ENCODE measurements at regions not wholly inside any gene's neighbourhood (a gene's known extent, or its start where the extent isn't known, plus 50 kb on each side); places are given as distances from the start of the nearest gene placed in this dataset.

DNA sequence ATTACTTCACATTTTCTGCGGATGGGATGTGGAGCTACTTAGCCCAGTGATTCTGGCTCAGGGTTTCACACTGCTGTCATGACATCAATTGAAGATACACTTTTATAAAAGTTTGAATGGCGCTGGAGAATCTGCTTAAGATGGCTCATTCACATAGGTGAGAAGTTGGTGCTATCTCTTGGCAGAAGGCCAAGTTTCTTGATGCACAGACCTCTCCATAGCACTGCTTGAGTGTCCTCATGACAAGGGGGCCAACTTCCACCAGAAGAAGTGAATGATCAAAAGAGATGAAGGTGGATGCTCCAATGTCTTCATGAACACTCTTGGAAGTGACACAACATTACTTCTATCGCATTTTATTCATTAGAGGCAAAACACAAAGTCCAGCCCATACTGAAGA, 403.7 kb upstream of the CCNG1 start:
- Histone ChIP-seq H3K27ac (ENCODE audit: low read length, poor library complexity, severe bottlenecking) (no peak overlapping the region), H2AFZ (ENCODE audit: low read depth, low read length) (no peak overlapping the region), H2BK15ac (ENCODE audit: low read depth, poor library complexity, severe bottlenecking) (no peak overlapping the region), H3K9ac (ENCODE audit: low read length) (no peak overlapping the region), H2BK12ac (ENCODE audit: low read length in 2 of 2) (no peak overlapping the region), H2AK5ac (ENCODE audit: low read length, severe bottlenecking) (no peak overlapping the region), H3K18ac (ENCODE audit: low read depth in 1 of 2, low read length in 2 of 2) (no peak overlapping the region), H3K4me2 (ENCODE audit: low read length, poor library complexity, severe bottlenecking) (no peak overlapping the region), H3K4ac (ENCODE audit: low read depth in 1 of 2, low read length in 2 of 2) (no peak overlapping the region), H3K4me3 (ENCODE audit: insufficient read depth in 1 of 2, low read depth in 1 of 2, low read length in 2 of 2) (no peak overlapping the region), H2BK120ac (ENCODE audit: low read depth, low read length) (no peak overlapping the region), H3K14ac (ENCODE audit: low read length in 2 of 2) (no peak overlapping the region), H3K4me1 (ENCODE audit: control insufficient read depth, insufficient read depth, low read depth, low read length) (no peaks in the 10 kb centered on the region), H3K36me3 (ENCODE audit: control insufficient read depth in 1 of 2, insufficient read depth in 2 of 2, low read depth in 1 of 2, low read length in 2 of 2) (no peaks in the 10 kb centered on the region), H3K9me3 (ENCODE audit: control insufficient read depth, low read length) (peaks cover 3% of the 10 kb centered on the region), H3K23ac (ENCODE audit: low read length in 2 of 2) (no peak overlapping the region), H3K27me3 (ENCODE audit: control insufficient read depth in 1 of 2, insufficient read depth in 1 of 2, low read length in 2 of 2) (no peaks in the 10 kb centered on the region), H2BK5ac (ENCODE audit: low read depth, low read length, poor library complexity, severe bottlenecking) (no peak overlapping the region), H4K91ac (ENCODE audit: low read length) (no peak overlapping the region), H3K79me1 (replicated peaks; ENCODE audit: low read length, poor library complexity, severe bottlenecking) (no peaks in the 10 kb centered on the region), H4K8ac (ENCODE audit: low read length) (no peak overlapping the region)
- WGBS, result 30% methylated on average over 3 of the region's 3 CpGs
- no peak for DNase-seq

DNA sequence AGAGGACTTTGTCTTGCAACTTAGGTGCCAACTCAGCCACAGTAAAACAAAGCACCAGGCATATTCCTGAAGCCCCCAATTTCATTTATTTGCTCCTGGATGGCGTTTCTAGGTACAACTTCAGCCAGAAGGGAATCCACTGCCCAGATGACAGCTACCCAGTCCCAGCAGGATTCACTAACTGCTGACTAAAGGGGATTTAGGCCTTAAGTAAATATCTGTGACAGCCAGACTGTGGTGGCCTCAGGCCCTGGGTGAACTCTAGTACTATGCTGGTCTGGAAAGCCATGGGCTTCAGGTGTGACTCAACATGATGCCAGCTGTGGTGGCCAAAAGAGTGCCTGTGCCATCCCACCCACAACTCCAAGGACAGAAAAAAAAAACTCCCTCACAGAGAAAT, 396.1 kb upstream of the CCNG1 start:
- no peak overlapping the region for H3K14ac ChIP-seq (ENCODE audit: low read length in 2 of 2)
- H3K27ac ChIP-seq (ENCODE audit: low read length, poor library complexity, severe bottlenecking), result no peak overlapping the region
- H4K91ac ChIP-seq (ENCODE audit: low read length), result no peak overlapping the region
- no peak overlapping the region for H2BK12ac ChIP-seq (ENCODE audit: low read length in 2 of 2)
- no peak overlapping the region for H3K4me2 ChIP-seq (ENCODE audit: low read length, poor library complexity, severe bottlenecking)
- H3K23ac ChIP-seq (ENCODE audit: low read length in 2 of 2), result no peak overlapping the region
- H3K27me3 ChIP-seq (ENCODE audit: control insufficient read depth in 1 of 2, insufficient read depth in 1 of 2, low read length in 2 of 2), result no peaks in the 10 kb centered on the region
- DNase-seq, result no peak
- no peak overlapping the region for H3K18ac ChIP-seq (ENCODE audit: low read depth in 1 of 2, low read length in 2 of 2)
- H3K9me3 ChIP-seq (ENCODE audit: control insufficient read depth, low read length), result peaks cover 14% of the 10 kb centered on the region
- no peaks in the 10 kb centered on the region for H3K4me1 ChIP-seq (ENCODE audit: control insufficient read depth, insufficient read depth, low read depth, low read length)
- no peak overlapping the region for H2BK15ac ChIP-seq (ENCODE audit: low read depth, poor library complexity, severe bottlenecking)
- no peak overlapping the region for H3K9ac ChIP-seq (ENCODE audit: low read length)
- no peak overlapping the region for H2AFZ ChIP-seq (ENCODE audit: low read depth, low read length)
- no peaks in the 10 kb centered on the region for H3K79me1 ChIP-seq (replicated peaks; ENCODE audit: low read length, poor library complexity, severe bottlenecking)
- H3K4me3 ChIP-seq (ENCODE audit: insufficient read depth in 1 of 2, low read depth in 1 of 2, low read length in 2 of 2), result no peak overlapping the region
- no peak overlapping the region for H3K4ac ChIP-seq (ENCODE audit: low read depth in 1 of 2, low read length in 2 of 2)
- no peak overlapping the region for H4K8ac ChIP-seq (ENCODE audit: low read length)
- 33% methylated on average over 1 of the region's 1 CpG for WGBS
- H2BK120ac ChIP-seq (ENCODE audit: low read depth, low read length), result no peak overlapping the region
- no peaks in the 10 kb centered on the region for H3K36me3 ChIP-seq (ENCODE audit: control insufficient read depth in 1 of 2, insufficient read depth in 2 of 2, low read depth in 1 of 2, low read length in 2 of 2)
- H2BK5ac ChIP-seq (ENCODE audit: low read depth, low read length, poor library complexity, severe bottlenecking), result no peak overlapping the region
- no peak overlapping the region for H2AK5ac ChIP-seq (ENCODE audit: low read length, severe bottlenecking)

DNA sequence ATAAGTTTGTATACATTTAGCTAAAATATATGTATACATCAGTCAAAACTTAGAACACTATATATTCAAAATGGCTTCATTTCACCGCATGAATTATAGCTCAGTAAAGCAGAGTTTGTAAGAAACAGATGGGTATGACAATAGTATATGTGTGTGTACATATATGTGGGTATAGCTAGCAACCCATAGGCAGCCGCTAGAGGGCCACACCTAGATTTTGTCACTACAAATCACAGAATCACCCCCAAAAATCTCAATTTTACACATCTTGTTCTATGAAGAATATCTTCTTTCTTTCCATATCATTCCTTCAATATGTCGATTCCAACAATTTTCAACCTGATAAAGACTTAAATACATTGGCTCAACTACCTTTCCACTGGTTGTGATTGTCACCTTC, 357.8 kb upstream of the CCNG1 start:
- no peak overlapping the region for H3K18ac ChIP-seq (ENCODE audit: low read depth in 1 of 2, low read length in 2 of 2)
- no peak overlapping the region for H3K23ac ChIP-seq (ENCODE audit: low read length in 2 of 2)
- no peak overlapping the region for H3K9ac ChIP-seq (ENCODE audit: low read length)
- 36% methylated on average over 2 of the region's 3 CpGs for WGBS
- H3K27me3 ChIP-seq (ENCODE audit: control insufficient read depth in 1 of 2, insufficient read depth in 1 of 2, low read length in 2 of 2), result no peaks in the 10 kb centered on the region
- no peaks in the 10 kb centered on the region for H3K79me1 ChIP-seq (replicated peaks; ENCODE audit: low read length, poor library complexity, severe bottlenecking)
- H4K91ac ChIP-seq (ENCODE audit: low read length), result no peak overlapping the region
- no peak overlapping the region for H4K8ac ChIP-seq (ENCODE audit: low read length)
- no peak overlapping the region for H2BK5ac ChIP-seq (ENCODE audit: low read depth, low read length, poor library complexity, severe bottlenecking)
- no peak overlapping the region for H2BK15ac ChIP-seq (ENCODE audit: low read depth, poor library complexity, severe bottlenecking)
- H3K27ac ChIP-seq (ENCODE audit: low read length, poor library complexity, severe bottlenecking), result no peak overlapping the region
- H2BK120ac ChIP-seq (ENCODE audit: low read depth, low read length), result no peak overlapping the region
- DNase-seq, result no peak
- H2AK5ac ChIP-seq (ENCODE audit: low read length, severe bottlenecking), result no peak overlapping the region
- H2AFZ ChIP-seq (ENCODE audit: low read depth, low read length), result no peak overlapping the region
- H3K4ac ChIP-seq (ENCODE audit: low read depth in 1 of 2, low read length in 2 of 2), result no peak overlapping the region
- peaks cover 29% of the 10 kb centered on the region for H3K9me3 ChIP-seq (ENCODE audit: control insufficient read depth, low read length)
- no peak overlapping the region for H3K4me2 ChIP-seq (ENCODE audit: low read length, poor library complexity, severe bottlenecking)
- H3K14ac ChIP-seq (ENCODE audit: low read length in 2 of 2), result no peak overlapping the region
- no peak overlapping the region for H3K4me3 ChIP-seq (ENCODE audit: insufficient read depth in 1 of 2, low read depth in 1 of 2, low read length in 2 of 2)
- H3K4me1 ChIP-seq (ENCODE audit: control insufficient read depth, insufficient read depth, low read depth, low read length), result no peaks in the 10 kb centered on the region
- H2BK12ac ChIP-seq (ENCODE audit: low read length in 2 of 2), result no peak overlapping the region
- H3K36me3 ChIP-seq (ENCODE audit: control insufficient read depth in 1 of 2, insufficient read depth in 2 of 2, low read depth in 1 of 2, low read length in 2 of 2), result no peaks in the 10 kb centered on the region

DNA sequence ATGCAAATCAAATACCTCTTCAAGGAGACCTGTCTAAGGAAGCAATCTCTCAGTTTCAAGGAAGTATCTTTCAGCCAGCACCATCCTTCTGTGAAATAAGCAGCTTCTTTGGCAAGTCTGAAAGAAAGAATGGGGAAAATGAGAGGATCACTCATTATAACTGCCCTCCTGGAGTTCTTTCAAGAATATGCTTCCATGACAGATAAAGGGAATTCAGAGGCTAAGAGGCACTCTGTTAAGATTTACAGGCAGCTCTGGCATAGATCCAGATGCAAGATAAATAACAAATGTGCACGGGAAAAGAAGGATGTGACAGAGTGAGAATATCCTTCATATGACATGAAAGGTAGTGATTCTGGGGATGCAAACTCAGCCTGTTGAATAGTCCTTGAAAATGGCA, 348.2 kb upstream of the CCNG1 start:
- H3K18ac ChIP-seq (ENCODE audit: low read depth in 1 of 2, low read length in 2 of 2), result no peak overlapping the region
- H3K23ac ChIP-seq (ENCODE audit: low read length in 2 of 2), result no peak overlapping the region
- H2BK120ac ChIP-seq (ENCODE audit: low read depth, low read length), result no peak overlapping the region
- H3K36me3 ChIP-seq (ENCODE audit: control insufficient read depth in 1 of 2, insufficient read depth in 2 of 2, low read depth in 1 of 2, low read length in 2 of 2), result no peaks in the 10 kb centered on the region
- H2BK12ac ChIP-seq (ENCODE audit: low read length in 2 of 2), result no peak overlapping the region
- no peaks in the 10 kb centered on the region for H3K4me1 ChIP-seq (ENCODE audit: control insufficient read depth, insufficient read depth, low read depth, low read length)
- no peaks in the 10 kb centered on the region for H3K79me1 ChIP-seq (replicated peaks; ENCODE audit: low read length, poor library complexity, severe bottlenecking)
- H3K4ac ChIP-seq (ENCODE audit: low read depth in 1 of 2, low read length in 2 of 2), result no peak overlapping the region
- no peaks in the 10 kb centered on the region for H3K27me3 ChIP-seq (ENCODE audit: control insufficient read depth in 1 of 2, insufficient read depth in 1 of 2, low read length in 2 of 2)
- no peak overlapping the region for H4K8ac ChIP-seq (ENCODE audit: low read length)
- no peak overlapping the region for H2BK5ac ChIP-seq (ENCODE audit: low read depth, low read length, poor library complexity, severe bottlenecking)
- no peak overlapping the region for H2BK15ac ChIP-seq (ENCODE audit: low read depth, poor library complexity, severe bottlenecking)
- H3K27ac ChIP-seq (ENCODE audit: low read length, poor library complexity, severe bottlenecking), result no peak overlapping the region
- no peak overlapping the region for H2AFZ ChIP-seq (ENCODE audit: low read depth, low read length)
- H4K91ac ChIP-seq (ENCODE audit: low read length), result no peak overlapping the region
- H3K9ac ChIP-seq (ENCODE audit: low read length), result no peak overlapping the region
- H3K4me2 ChIP-seq (ENCODE audit: low read length, poor library complexity, severe bottlenecking), result no peak overlapping the region
- no peak overlapping the region for H3K4me3 ChIP-seq (ENCODE audit: insufficient read depth in 1 of 2, low read depth in 1 of 2, low read length in 2 of 2)
- WGBS, result 27% methylated on average over 1 of the region's 1 CpG
- no peak overlapping the region for H3K14ac ChIP-seq (ENCODE audit: low read length in 2 of 2)
- H2AK5ac ChIP-seq (ENCODE audit: low read length, severe bottlenecking), result no peak overlapping the region
- no peak for DNase-seq
- no peaks in the 10 kb centered on the region for H3K9me3 ChIP-seq (ENCODE audit: control insufficient read depth, low read length)
